Suppressor macrophage treated with lipopolysaccharide for 4 hours (primary cell): ENCODE measurements at regions not wholly inside any gene's neighbourhood (a gene's known extent, or its start where the extent isn't known, plus 50 kb on each side); places are given as distances from the start of the nearest gene placed in this dataset.
"Not testable (repeated sequence)": the region's sequence is repeated elsewhere in the genome, so short reads cannot be mapped to it uniquely, and the experiment has no call there.

Source experiments
- DNase-seq: peaks from one replicate; pipeline ENCODE4 v3.0.0-alpha.2; 2020

- no peak for DNase-seq
These were observed 788.8 kb upstream of the EDIL3 start for GRCh38 chr5:85173469-85173868.

GRCh38 chr5:85182344-85182743 is 797.7 kb upstream of the EDIL3 start:
- DNase-seq = no peak

GRCh38 chr5:85204289-85204688 is 819.6 kb upstream of the EDIL3 start:
- no peak for DNase-seq

GRCh38 chr5:85205430-85205829 is 820.8 kb upstream of the EDIL3 start:
- DNase-seq = no peak

GRCh38 chr5:85225388-85225787 is 840.7 kb upstream of the EDIL3 start:
- DNase-seq = no peak

- no peak for DNase-seq
These were observed 864.5 kb upstream of the EDIL3 start for GRCh38 chr5:85249204-85249603.

- no peak for DNase-seq
These were observed 878.4 kb upstream of the EDIL3 start for GRCh38 chr5:85263125-85263524.

GRCh38 chr5:85266692-85267091 is 882.0 kb upstream of the EDIL3 start:
- DNase-seq = no peak

- no peak for DNase-seq
These were observed 883.5 kb upstream of the EDIL3 start for GRCh38 chr5:85268194-85268593.

- no peak for DNase-seq
These were observed 893.5 kb upstream of the EDIL3 start for GRCh38 chr5:85278193-85278592.

GRCh38 chr5:85288914-85289313 is 904.2 kb upstream of the EDIL3 start:
- DNase-seq = no peak

- no peak for DNase-seq
These were observed 908.6 kb upstream of the EDIL3 start for GRCh38 chr5:85293145-85293785.

- no peak for DNase-seq
These were observed 919.8 kb upstream of the EDIL3 start for GRCh38 chr5:85304524-85304923.

- no peak for DNase-seq
These were observed 921.1 kb upstream of the EDIL3 start for GRCh38 chr5:85305766-85306165.

GRCh38 chr5:85311536-85311935 is 926.9 kb upstream of the EDIL3 start:
- no peak for DNase-seq

- no peak for DNase-seq
These were observed 935.8 kb upstream of the EDIL3 start for GRCh38 chr5:85320495-85320894.

GRCh38 chr5:85333276-85333675 is 948.6 kb upstream of the EDIL3 start:
- DNase-seq = no peak

- no peak for DNase-seq
These were observed 952.8 kb upstream of the EDIL3 start for GRCh38 chr5:85337435-85337834.

- no peak for DNase-seq
These were observed 956.1 kb upstream of the EDIL3 start for GRCh38 chr5:85340790-85341189.

GRCh38 chr5:85345818-85346217 is 961.1 kb upstream of the EDIL3 start:
- no peak for DNase-seq

- DNase-seq = no peak
These were observed 972.6 kb upstream of the EDIL3 start for GRCh38 chr5:85357309-85357708.

- no peak for DNase-seq
These were observed 990.8 kb upstream of the EDIL3 start for GRCh38 chr5:85375525-85375924.

GRCh38 chr5:85388770-85389169 is 1004.1 kb upstream of the EDIL3 start:
- no peak for DNase-seq

GRCh38 chr5:85392309-85392708 is 1007.6 kb upstream of the EDIL3 start:
- DNase-seq = not testable (repeated sequence)

- DNase-seq = no peak
These were observed 1010.8 kb upstream of the EDIL3 start for GRCh38 chr5:85395526-85395925.

GRCh38 chr5:85397451-85397850 is 1012.8 kb upstream of the EDIL3 start:
- no peak for DNase-seq
